ENCODE measurements at regions not wholly inside any gene's neighbourhood (a gene's known extent, or its start where the extent isn't known, plus 50 kb on each side); places are given as distances from the start of the nearest gene placed in this dataset.

GRCh38 chr6:105886066-105886813 is 199.9 kb upstream of the PRDM1 start:
- 49% methylated on average over 7 of the region's 7 CpGs for WGBS (ENCODE audit: low lambda C conversion rate)
- H4K20me1 ChIP-seq (ENCODE audit: insufficient read depth): no peaks in the 10 kb centered on the region
- POLR2A ChIA-PET: no interaction called here
- H3F3A ChIP-seq (replicated peaks; ENCODE audit: insufficient read depth): no peaks in the 10 kb centered on the region
- no peaks in the 10 kb centered on the region for H3K79me2 ChIP-seq (ENCODE audit: insufficient read depth)
- TF ChIP-seq MEF2A (IDR thresholded peaks at IDR 0.05; ENCODE audit: borderline replicate concordance, low read depth): no peak
- TF ChIP-seq RAD21 (IDR thresholded peaks at IDR 0.05; ENCODE audit: low read length): no peak
- TF ChIP-seq TEAD4 (IDR thresholded peaks at IDR 0.05; ENCODE audit: borderline replicate concordance, insufficient read depth): no peak
- no peak for TF ChIP-seq POLR2AphosphoS5 (IDR thresholded peaks at IDR 0.05; ENCODE audit: low read depth, low read length)
- TF ChIP-seq GATA2 (CRISPR knock-in tag; IDR thresholded peaks at IDR 0.05): no peak
- TF ChIP-seq, protein P1, sequence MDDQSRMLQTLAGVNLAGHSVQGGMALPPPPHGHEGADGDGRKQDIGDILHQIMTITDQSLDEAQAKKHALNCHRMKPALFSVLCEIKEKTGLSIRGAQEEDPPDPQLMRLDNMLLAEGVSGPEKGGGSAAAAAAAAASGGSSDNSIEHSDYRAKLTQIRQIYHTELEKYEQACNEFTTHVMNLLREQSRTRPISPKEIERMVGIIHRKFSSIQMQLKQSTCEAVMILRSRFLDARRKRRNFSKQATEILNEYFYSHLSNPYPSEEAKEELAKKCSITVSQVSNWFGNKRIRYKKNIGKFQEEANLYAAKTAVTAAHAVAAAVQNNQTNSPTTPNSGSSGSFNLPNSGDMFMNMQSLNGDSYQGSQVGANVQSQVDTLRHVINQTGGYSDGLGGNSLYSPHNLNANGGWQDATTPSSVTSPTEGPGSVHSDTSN (IDR thresholded peaks at IDR 0.05): no peak
- TF ChIP-seq MXI1 (IDR thresholded peaks at IDR 0.05; ENCODE audit: low read depth, low read length): no peak
- no peak for TF ChIP-seq CHD2 (IDR thresholded peaks at IDR 0.05; ENCODE audit: low read length, partially characterized antibody)
- TF ChIP-seq FOXM1 (IDR thresholded peaks at IDR 0.05; ENCODE audit: low read depth): no peak
- TF ChIP-seq IRF3 (IDR thresholded peaks at IDR 0.05; ENCODE audit: low read depth, low read length): no peak
- TF ChIP-seq REST (IDR thresholded peaks at IDR 0.05; ENCODE audit: low read depth, low read length): no peak
- TF ChIP-seq NFIC (IDR thresholded peaks at IDR 0.05; ENCODE audit: borderline replicate concordance): no peak
- TF ChIP-seq USF1 (IDR thresholded peaks at IDR 0.05; ENCODE audit: borderline replicate concordance, low read depth): no peak
- no peak for TF ChIP-seq JUND (IDR thresholded peaks at IDR 0.05)
- TF ChIP-seq SMC3 (IDR thresholded peaks at IDR 0.05; ENCODE audit: low read depth, low read length): no peak
- no peak for TF ChIP-seq TCF12 (IDR thresholded peaks at IDR 0.05)
- TF ChIP-seq TAF1 (IDR thresholded peaks at IDR 0.05; ENCODE audit: borderline replicate concordance, low read depth, low read length): no peak
- H2AFZ ChIP-seq (ENCODE audit: low read depth): no peak overlapping the region; the same call in 1 of the 2 replicates
- H3K4me1 ChIP-seq (ENCODE audit: control insufficient read depth in 1 of 2, insufficient read depth in 2 of 2, low read depth in 1 of 2, low read length in 1 of 2): 0 out of 4 replicates have a peak, but pooled peaks cover 0 to 9% of the 10 kb centered on the region in 2 experiments
- H3K9me3 ChIP-seq: peaks cover 11% of the 10 kb centered on the region
- H3K36me3 ChIP-seq (replicated peaks in 1 of 2; ENCODE audit: control insufficient read depth in 1 of 2, insufficient read depth in 2 of 2, low read length in 1 of 2): no peaks in the 10 kb centered on the region
- H3K27me3 ChIP-seq (ENCODE audit: insufficient read depth): no peaks in the 10 kb centered on the region
- no peak for DNase-seq
- CTCF ChIA-PET: interaction anchor here (1.0 kb wide), 1 partner anchor 14 kb away, joined by 3 read pairs; no protein-coding TSS in a partner anchor
- no peak overlapping the region for H3K4me3 ChIP-seq (ENCODE audit: low read depth in 2 of 2, low read length in 1 of 2)
- H3K9ac ChIP-seq: no peak overlapping the region
- H3K4me2 ChIP-seq: no peak overlapping the region
- H3K9me2 ChIP-seq: no peaks in the 10 kb centered on the region
- peak overlapping the region in 1 of 2 experiments; percentile 10; a peak in 1 of 4 replicates for H3K27ac ChIP-seq (ENCODE audit: low read depth in 2 of 2, low read length in 1 of 2)
